Fibroblast of lung (primary cell): ENCODE measurements at regions not wholly inside any gene's neighbourhood (a gene's known extent, or its start where the extent isn't known, plus 50 kb on each side); places are given as distances from the start of the nearest gene placed in this dataset.

Experiments
- EZH2 ChIP-seq: IDR thresholded peaks from 2 replicates; pipeline ENCODE4 v1.5.1; 2012; ENCODE audit warnings: low read length, control low read depth, mild to moderate bottlenecking; ENCODE audit errors: missing control alignments
- TF ChIP-seq, protein P1 (sequence below), 2 donors: IDR thresholded peaks in 1 of 2; conservative IDR thresholded peaks in 1 of 2; 1 replicate in 1 of 2; 2 replicates in 1 of 2; pipeline ENCODE4 v1.5.1; 2011 to 2012; ENCODE audit warnings: low read length in 2 of 2, control low read depth in 1 of 2, inconsistent platforms in 1 of 2, low read depth in 1 of 2, mild to moderate bottlenecking in 1 of 2

DNA sequence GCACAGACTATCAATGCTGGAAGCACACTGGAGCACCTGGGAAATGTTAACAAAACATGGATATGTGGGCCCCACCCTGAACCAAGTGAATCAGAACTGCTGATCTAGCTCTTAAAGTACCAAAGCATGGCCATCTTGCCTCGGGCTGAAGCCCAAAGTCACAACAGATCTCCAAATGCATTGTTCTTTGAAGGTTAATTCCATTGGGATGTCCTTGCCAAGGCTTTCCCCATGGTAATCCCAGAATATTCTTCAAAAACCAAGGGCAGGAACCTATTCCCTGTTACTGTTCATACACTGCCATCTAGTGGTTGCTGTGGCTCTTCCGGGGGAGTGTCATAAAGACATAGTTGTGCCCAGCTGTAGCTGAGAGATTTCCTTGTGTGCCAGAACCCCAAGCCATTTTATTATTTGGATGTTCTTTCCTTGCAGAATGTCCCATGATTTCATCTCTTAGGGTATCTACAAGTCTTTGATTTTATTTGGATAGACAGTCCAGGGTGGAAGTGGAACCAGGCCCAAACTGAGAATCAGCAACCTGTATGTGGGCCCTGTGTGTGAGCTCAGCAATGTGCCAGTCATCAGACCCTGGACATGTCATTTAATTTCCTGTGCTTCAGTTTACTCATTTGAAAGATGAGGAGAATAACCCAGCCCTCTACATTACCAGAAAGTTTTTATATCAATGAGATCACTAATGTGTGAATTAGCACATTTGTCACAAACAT is 290.0 kb downstream of the ACTL7B start:
- TF ChIP-seq, protein P1, sequence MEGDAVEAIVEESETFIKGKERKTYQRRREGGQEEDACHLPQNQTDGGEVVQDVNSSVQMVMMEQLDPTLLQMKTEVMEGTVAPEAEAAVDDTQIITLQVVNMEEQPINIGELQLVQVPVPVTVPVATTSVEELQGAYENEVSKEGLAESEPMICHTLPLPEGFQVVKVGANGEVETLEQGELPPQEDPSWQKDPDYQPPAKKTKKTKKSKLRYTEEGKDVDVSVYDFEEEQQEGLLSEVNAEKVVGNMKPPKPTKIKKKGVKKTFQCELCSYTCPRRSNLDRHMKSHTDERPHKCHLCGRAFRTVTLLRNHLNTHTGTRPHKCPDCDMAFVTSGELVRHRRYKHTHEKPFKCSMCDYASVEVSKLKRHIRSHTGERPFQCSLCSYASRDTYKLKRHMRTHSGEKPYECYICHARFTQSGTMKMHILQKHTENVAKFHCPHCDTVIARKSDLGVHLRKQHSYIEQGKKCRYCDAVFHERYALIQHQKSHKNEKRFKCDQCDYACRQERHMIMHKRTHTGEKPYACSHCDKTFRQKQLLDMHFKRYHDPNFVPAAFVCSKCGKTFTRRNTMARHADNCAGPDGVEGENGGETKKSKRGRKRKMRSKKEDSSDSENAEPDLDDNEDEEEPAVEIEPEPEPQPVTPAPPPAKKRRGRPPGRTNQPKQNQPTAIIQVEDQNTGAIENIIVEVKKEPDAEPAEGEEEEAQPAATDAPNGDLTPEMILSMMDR (conservative IDR thresholded peaks at IDR 0.05 in 1 of 2, IDR thresholded peaks at IDR 0.05 in 1 of 2; ENCODE audit: low read depth in 1 of 2, low read length in 2 of 2): peak; percentile 90 to 95
- TF ChIP-seq EZH2: no peak
